PFSK-1 (cell line): ENCODE measurements at regions not wholly inside any gene's neighbourhood (a gene's known extent, or its start where the extent isn't known, plus 50 kb on each side); places are given as distances from the start of the nearest gene placed in this dataset.

Experiments used
- FOXP2 ChIP-seq: optimal IDR thresholded peaks from 2 replicates; pipeline ENCODE3; 2011; ENCODE audit warnings: borderline replicate concordance, control low read depth, inconsistent platforms; ENCODE audit not compliant: insufficient read depth; ENCODE audit errors: extremely low read length, extremely low read depth
- POLR2AphosphoS5 ChIP-seq: IDR thresholded peaks from 2 replicates; pipeline ENCODE4 v1.6.1; 2012; ENCODE audit warnings: low read depth, mild to moderate bottlenecking, control low read depth, low read length, moderate library complexity
- SIN3A ChIP-seq: IDR thresholded peaks from 2 replicates; pipeline ENCODE4 v1.6.1; 2012; ENCODE audit warnings: mild to moderate bottlenecking, low read length, moderate library complexity, borderline replicate concordance; ENCODE audit not compliant: insufficient read depth
- TAF1 ChIP-seq: IDR thresholded peaks from 2 replicates; pipeline ENCODE4 v1.6.1; 2012; ENCODE audit warnings: low read length, control low read depth, borderline replicate concordance; ENCODE audit not compliant: insufficient read depth
- TF ChIP-seq, protein P1 (sequence below), 2 experiments: IDR thresholded peaks; 2 replicates each; pipeline versions ENCODE4 v1.6.1 to v1.8.0; 2011 to 2012; ENCODE audit warnings: low read depth in 2 of 2, low read length in 2 of 2, control low read depth in 1 of 2, inconsistent platforms in 1 of 2, mild to moderate bottlenecking in 1 of 2, moderate library complexity in 1 of 2; ENCODE audit not compliant: insufficient read depth in 1 of 2

DNA sequence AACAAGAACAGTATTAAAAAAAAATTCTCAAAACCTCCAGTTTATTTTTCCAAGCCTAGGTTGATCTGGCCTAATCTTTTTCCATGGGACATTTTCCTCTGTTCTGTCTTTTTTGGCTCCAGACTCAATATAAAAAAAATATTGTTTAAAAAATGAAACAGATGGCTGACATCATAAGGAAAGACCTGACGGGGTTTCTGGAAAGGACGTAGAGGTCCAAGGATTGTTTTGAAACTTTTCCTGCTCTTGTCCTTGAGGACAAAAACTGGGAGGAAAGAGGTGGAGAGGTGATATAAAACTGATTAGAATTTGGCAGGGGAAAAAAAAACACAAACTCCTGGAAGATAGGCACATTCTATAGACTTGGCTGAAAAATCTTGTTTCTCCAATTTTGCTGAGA, 211.4 kb upstream of the CDH11 start:
- TF ChIP-seq SIN3A (no peak), POLR2AphosphoS5 (no peak), TAF1 (no peak), FOXP2 (no peak)
- TF ChIP-seq, protein P1, sequence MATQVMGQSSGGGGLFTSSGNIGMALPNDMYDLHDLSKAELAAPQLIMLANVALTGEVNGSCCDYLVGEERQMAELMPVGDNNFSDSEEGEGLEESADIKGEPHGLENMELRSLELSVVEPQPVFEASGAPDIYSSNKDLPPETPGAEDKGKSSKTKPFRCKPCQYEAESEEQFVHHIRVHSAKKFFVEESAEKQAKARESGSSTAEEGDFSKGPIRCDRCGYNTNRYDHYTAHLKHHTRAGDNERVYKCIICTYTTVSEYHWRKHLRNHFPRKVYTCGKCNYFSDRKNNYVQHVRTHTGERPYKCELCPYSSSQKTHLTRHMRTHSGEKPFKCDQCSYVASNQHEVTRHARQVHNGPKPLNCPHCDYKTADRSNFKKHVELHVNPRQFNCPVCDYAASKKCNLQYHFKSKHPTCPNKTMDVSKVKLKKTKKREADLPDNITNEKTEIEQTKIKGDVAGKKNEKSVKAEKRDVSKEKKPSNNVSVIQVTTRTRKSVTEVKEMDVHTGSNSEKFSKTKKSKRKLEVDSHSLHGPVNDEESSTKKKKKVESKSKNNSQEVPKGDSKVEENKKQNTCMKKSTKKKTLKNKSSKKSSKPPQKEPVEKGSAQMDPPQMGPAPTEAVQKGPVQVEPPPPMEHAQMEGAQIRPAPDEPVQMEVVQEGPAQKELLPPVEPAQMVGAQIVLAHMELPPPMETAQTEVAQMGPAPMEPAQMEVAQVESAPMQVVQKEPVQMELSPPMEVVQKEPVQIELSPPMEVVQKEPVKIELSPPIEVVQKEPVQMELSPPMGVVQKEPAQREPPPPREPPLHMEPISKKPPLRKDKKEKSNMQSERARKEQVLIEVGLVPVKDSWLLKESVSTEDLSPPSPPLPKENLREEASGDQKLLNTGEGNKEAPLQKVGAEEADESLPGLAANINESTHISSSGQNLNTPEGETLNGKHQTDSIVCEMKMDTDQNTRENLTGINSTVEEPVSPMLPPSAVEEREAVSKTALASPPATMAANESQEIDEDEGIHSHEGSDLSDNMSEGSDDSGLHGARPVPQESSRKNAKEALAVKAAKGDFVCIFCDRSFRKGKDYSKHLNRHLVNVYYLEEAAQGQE (IDR thresholded peaks at IDR 0.05; ENCODE audit: insufficient read depth in 1 of 2, low read depth in 2 of 2, low read length in 2 of 2) = no peak

DNA sequence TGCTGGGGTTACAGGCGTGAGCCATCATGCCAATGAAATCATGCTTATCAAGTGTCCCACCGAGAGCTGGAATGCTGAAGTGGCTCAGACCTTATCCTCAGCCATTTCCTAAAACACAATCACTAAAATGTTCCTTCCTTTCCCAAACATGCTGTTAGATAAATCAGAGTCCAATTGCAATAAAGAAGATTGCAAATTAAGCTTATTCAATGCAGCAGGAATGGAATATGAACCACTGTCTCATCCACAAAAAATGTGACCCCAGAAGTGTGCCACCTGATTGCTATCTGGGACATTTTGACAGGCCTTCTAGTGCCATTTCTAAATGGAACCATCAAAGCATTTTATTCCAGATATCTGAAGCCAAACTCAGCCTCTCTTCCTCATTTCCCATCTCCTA, 205.5 kb upstream of the CDH11 start:
- TF ChIP-seq POLR2AphosphoS5 = no peak
- TF ChIP-seq FOXP2 = no peak
- TF ChIP-seq SIN3A = no peak
- TF ChIP-seq TAF1 = no peak
- TF ChIP-seq, protein P1 (IDR thresholded peaks at IDR 0.05; ENCODE audit: insufficient read depth in 1 of 2, low read depth in 2 of 2, low read length in 2 of 2) = no peak

DNA sequence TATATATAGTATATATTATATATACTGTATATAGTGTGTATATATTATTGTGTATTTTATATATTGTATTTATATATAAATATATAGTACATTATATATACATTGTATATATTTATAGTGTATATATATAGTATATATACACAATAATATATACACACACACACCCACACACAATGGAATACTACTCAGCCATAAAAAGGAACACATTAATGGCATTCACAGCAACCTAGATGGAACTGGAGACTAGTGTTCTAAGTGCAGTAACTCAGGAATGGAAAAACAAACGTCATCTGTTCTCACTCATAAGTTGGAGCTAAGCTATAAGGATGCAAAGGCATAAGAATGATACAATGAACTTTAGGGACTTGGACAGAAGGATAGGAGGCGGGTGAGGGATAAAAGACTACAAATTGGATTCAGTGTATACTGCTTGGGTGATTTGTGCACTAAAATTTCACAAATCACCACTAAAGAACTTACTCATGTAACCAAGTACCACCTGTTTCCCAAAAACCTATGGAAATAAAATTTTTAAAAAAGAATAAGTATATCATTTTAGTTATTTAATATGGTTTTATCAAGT, 201.9 kb upstream of the CDH11 start:
- TF ChIP-seq, protein P1 (IDR thresholded peaks at IDR 0.05; ENCODE audit: insufficient read depth in 1 of 2, low read depth in 2 of 2, low read length in 2 of 2) = no peak
- TF ChIP-seq SIN3A (no peak), FOXP2 (no peak), TAF1 (no peak), POLR2AphosphoS5 (no peak)

DNA sequence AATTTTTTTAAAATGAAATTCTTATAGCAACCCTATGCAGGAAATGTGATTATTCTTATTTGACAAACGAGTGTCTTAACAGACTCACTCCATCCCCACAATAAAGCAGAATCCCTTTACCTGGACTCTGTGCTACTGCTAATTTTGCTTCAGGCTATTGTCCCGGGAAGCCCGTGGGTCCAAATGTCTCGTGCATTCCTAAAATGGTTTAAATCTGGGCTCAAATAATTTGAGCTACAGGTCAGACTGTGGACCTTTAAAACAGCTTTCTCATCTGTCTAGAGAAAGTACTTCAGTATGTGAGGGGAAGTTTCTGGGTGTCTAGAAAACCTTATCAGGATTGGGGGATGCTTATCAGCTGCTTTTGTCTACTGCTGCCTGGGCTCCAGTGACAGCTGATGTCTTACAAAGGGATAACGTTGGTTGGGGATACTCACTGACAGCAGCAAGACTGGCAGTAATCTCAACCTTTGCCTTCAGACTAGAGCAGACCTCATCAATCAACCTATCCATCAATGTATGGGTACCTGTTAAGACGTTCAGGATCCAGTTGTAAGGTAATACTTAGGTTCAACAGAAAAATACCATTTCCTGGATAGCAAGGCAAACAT, 197.9 kb upstream of the CDH11 start:
- TF ChIP-seq, protein P1 (IDR thresholded peaks at IDR 0.05; ENCODE audit: insufficient read depth in 1 of 2, low read depth in 2 of 2, low read length in 2 of 2) = no peak
- TF ChIP-seq POLR2AphosphoS5 = no peak
- TF ChIP-seq SIN3A = no peak
- no peak for TF ChIP-seq TAF1

DNA sequence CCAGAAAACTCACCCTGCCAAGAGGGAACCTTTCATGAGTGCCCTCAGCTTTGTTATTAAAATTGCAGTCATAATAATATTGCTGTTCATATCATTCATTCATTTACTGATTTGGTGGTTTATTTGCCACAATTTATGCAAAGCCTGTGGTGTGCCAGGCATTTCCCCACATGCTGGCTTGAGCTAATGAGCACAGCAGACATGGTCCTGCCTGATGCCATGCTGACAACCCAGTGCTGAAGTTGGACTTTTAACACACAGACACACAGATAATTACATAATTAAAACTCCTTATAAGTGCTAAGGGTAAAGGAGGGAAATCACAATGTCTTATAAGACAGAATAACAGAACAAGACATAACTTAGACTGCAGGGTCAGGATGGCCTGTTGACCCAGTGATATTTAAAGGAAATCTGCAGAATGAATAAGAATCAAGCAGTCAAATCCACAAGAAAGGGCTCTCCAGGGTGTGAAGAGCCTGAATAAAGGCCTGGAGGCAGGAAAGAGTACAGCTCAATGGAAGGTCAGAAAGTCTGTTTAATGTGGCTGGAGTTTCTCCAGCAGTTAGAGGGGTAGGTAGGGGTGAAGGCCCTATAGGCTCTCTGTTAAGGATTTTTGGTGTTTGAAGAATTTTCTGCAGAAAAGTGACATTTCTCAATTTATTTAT, 196.9 kb upstream of the CDH11 start:
- TF ChIP-seq TAF1 = no peak
